ENCODE measurements at regions not wholly inside any gene's neighbourhood (a gene's known extent, or its start where the extent isn't known, plus 50 kb on each side); places are given as distances from the start of the nearest gene placed in this dataset.

DNA sequence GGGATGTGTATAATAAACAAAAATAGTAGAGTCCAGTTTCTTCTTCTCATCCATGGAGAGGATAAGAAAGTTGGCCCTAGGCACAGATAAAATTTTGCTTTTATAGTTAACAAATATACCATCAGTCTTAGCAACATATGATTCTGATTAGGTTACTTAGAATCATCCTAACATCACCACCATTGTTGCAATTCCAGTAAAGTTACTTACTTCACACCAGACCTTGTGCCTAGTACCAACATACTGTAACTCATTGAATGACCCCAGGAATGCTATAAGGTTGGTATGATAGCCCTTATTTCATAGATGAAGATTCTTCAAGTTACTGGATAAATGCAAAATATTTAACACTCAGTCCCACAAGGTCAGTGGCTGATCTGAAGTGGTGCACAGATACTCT lies 183.8 kb upstream of the ATP2B1 start:
- TF ChIP-seq, protein P1, sequence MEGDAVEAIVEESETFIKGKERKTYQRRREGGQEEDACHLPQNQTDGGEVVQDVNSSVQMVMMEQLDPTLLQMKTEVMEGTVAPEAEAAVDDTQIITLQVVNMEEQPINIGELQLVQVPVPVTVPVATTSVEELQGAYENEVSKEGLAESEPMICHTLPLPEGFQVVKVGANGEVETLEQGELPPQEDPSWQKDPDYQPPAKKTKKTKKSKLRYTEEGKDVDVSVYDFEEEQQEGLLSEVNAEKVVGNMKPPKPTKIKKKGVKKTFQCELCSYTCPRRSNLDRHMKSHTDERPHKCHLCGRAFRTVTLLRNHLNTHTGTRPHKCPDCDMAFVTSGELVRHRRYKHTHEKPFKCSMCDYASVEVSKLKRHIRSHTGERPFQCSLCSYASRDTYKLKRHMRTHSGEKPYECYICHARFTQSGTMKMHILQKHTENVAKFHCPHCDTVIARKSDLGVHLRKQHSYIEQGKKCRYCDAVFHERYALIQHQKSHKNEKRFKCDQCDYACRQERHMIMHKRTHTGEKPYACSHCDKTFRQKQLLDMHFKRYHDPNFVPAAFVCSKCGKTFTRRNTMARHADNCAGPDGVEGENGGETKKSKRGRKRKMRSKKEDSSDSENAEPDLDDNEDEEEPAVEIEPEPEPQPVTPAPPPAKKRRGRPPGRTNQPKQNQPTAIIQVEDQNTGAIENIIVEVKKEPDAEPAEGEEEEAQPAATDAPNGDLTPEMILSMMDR (IDR thresholded peaks at IDR 0.05; ENCODE audit: insufficient read depth, low read depth, low read length), result no peak
- TF ChIP-seq EZH2 (IDR thresholded peaks at IDR 0.05; ENCODE audit: insufficient read depth, low read length), result no peak
